HL-60/S4 treated with retinoic acid at 250 ng/mL for 4 days and 3 days (cell line): ENCODE measurements at regions not wholly inside any gene's neighbourhood (a gene's known extent, or its start where the extent isn't known, plus 50 kb on each side); places are given as distances from the start of the nearest gene placed in this dataset.

Experiments
- in situ Hi-C: fragments of 300-500 bp; cut with MboI; formaldehyde crosslinking; loops from 2 replicates; pipeline ENCODE4 v1.7.0; 2022; ENCODE audit warnings: low sequenced_read_pairs

DNA sequence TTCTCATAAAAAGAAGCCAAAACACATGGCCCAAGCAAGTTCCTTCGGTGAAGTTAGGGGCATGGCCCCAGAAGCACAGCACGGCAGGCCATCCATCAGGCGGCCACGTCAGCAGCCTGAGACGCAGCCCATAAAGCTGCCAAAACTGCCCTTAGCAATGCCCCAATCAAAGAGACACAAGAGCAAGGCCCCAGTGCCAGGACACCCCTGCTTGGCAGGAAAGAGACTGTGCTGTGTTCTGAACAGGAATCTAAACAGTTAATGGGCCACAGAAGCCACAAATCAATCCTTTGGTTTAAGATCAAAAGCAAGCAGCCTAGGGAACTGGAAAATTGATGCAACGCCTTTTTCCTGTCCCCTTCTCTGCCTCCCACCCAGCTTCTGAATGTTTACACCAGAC, 497.0 kb upstream of the USP24 start:
- in situ Hi-C loops: no loop called here

DNA sequence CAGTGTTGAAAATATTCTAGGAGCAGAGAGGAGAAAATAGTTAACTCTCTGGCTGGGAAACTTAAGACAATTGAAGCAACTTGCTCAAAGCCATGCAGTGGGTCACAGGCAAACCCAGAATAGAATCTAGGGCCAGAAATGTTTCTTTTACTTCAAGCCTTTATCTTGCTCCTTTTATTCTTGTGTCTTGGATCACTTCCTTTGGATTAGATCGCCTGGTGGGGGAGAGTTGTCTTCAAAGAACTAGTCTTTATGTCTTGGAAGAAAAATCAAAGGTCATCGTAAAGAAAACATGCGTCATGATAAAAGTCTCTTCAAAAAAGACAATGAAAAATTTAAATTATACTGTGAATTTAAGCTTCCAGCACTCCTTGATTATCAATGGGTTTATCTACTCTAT, 493.6 kb upstream of the USP24 start:
- in situ Hi-C loops: no loop called here

DNA sequence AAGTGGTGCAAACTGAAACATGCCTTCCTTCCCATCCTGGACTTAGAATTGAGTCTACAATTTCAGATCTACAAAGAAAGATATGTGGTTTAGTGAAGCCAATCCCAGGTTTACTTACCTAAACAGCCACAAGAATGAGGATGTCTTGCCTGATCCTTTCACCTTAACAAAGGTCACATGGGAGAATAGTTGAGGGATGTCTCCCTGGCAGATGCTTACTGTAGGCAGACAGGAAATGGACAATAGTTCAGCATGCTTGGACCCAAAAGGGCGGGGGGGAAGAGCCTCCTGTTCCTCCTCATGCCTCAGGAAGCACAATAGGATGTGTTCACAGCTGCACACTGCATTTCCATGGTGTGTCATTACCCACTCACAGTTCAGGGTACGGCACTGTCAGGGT, 492.7 kb upstream of the USP24 start:
- in situ Hi-C loops: no loop called here

DNA sequence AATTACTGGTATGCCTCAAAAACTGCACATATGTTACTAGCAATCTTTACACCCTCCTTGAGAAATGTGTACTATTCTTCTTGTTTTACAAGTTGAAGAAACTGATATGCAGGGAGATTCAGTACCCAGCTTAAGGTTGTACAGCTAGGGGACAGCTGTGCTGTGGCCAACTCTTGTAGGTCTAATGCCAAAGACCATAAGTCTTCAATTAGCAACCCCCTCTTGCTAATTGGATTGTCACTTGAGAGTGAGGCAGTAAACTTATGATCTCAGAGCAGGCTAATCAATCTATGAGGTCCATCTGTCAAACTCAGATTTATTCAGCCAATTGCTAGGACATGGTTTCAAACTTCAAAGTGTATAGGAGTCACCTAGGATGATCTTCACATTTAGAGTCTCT, 492.0 kb upstream of the USP24 start:
- in situ Hi-C loops: no loop called here

DNA sequence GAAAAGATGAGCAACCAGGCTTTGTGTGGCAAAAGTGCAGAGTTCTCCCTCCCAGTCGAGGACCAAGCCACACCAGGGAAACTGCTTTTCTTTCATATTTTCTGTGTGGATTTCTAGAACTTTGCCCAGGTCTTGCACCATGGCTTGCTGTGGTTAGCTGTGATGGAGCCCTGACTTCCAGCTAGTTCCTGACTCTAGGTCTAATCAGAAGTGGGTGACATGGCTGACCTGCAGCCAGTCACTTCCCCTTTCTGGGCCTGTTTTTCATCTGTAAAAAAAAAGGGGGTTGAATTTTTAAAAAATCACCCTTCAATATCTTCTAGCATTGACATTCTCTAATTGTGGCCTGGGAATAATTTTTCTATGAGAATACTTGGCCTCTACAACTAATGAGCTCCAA, 491.2 kb upstream of the USP24 start:
- in situ Hi-C loops: no loop called here

DNA sequence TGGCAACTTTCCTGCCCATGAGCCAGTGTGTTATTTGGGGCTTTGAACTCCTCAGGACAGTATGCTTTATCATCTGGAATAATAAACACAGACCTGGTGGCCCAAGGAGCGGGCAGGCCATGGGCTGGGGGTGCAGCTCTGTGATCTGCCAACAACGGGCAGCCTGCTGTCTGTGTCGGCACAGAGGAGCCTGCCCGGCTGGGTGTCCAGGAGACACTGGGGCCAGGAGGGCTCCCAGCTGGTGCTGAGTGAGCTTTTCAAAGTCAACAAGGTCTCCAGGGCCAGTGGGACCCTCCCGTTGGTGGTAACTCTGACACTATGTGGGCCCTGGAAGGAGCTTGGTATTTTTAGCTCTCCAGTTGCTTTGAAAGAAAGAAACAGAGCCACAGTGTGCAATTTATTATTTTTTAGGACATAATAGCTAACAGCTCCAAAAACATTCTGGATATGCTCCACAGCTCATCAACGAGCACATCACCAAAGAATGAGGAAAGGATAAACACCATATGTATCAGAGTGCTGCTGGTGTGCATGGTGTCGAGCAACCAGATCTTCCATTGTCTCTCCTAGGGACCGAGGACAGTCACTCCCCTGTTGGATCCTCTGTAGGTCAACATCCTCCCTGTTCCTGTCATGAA, 488.7 kb upstream of the USP24 start:
- in situ Hi-C loops: no loop called here

DNA sequence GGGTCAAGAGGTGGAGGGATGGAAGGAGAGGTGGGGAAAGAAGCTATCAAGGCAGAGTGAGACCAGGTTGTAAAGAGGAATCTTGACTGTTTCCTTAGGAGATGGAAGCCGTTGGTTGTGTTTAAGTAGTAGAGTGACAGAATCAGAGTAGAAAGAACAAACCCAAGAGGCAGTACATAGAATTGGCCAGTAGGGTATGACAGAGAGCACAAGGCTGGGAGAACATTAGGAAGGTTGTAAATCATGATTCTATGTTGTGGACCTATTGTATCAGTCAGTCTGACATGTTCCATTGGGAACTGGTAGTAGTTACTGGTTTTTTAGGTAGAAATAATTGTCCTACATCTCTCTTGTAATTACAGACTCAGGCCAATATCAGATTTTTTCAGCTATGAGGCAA, 486.9 kb upstream of the USP24 start:
- in situ Hi-C loops: no loop called here

DNA sequence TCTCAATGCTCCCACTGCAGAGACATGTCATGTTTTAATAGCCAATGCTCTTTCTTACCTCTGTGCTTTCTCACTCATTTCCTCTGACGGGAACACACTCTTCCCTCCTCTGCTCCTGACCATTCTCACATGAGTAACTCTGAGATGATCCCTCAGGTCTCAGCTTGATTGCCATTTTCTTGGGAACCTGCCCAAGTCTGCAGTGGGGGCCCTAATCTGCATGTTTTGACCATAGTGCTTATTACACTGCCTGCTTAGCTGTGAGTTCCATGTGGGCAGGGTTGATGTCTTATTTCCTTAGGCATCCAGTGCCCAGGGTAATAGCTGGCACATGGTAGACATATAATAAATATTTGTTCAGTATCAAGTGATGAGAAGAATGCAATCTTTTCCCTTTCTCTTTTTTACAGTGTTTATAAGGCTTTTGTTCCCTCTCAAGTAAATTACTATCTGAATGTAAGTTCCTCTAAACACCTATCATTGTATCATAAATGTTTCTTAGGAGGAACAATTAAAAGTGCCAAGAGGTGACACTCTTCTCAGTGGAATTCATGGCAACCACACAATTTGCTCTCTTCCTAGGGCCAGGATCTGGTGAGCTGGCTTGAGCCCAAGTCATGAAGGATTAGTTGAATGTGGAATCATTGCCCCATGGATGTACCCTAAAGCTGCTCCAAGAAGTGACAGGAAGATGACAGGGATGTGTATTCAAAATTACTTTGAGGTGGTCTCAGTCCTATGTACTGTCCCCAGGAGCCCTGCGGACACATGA, 485.4 kb upstream of the USP24 start:
- in situ Hi-C loops: no loop called here

DNA sequence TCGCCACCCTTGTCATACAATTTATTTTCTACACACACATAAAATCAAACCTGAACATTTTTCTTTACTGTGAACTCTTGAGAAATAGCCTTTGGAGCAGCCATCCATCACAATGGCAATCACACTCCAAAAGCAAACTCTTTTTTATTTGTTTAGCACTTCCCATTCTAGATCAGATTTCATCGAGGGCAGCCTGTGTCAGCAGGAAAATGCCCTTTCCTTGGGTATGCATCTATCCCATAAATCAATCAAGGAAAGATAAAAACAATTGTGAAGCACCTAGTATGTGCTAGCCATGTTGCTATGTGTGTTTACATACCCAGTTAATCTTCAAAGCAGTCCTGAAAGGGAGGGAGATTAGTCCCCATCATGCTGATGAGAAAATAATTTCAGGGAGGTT, 484.1 kb upstream of the USP24 start:
- in situ Hi-C loops: no loop called here

DNA sequence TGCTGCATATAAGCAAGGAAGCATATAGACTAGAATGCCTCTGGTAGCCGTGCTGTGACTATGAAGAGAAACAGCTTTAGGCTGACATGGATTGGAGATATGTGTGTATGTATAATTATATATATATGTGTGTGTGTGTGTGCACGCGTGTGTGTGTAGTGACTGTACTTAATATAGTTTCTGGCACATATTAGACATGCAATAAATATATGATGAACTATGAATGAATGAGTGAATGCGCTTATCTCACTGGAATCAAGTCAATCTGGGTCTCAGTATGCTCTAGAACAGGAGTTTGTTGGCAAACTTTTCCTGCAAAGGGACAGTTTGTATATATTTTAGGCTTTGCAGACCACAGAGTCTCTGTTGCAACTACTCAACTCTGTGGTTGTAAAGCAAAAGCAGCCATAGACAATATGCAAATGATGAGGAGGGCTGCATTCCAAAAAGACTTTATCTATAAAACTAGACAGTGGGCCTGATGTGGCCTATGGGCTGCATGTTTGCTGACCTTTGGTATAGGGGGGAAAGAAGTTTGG, 482.9 kb upstream of the USP24 start:
- in situ Hi-C loops: no loop called here

DNA sequence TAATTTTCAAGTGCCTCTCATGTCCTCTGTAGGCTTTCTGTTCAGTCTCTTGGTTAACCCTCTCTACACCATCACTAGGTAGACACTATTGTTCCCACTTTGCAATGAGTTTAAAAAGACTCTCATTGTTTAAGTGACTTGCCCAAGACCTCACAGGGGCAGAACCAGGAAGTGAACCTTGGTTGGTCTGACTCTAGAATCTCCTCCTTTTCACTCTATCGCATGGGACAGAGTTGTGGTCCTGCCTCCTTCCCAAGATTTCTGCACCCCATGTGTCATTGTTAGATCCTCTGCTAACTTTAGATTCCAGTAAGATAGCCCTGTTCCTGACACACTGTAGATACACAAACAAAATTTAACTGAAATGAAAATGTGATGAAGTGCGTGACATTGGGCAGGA, 481.7 kb upstream of the USP24 start:
- in situ Hi-C loops: no loop called here

DNA sequence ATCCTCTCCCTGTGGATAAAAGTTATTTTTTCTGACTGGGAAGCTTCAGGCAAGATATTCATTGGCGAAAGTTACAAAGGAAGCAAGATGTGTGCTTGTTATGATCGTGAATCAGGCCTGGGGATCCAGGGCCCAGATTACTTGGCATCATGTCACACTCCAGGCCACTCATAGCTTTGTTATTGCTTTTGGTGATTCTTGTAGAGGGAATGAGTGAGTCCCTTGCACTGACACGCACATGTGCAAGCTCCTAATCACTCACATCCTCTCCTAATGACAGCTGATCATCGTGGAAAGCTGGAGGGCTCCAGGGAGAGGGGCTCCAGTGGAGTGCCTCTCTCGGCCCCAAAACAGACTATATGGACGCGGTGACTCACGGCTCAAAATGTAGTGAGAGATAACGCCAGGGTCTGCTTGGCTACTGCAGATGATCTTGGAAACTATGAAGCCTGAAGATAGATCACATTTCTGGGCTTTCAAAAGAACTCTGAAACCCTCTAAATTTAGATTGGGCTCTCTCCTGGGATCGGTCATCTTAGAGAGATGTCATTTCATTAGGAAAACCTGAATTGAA, 481.1 kb upstream of the USP24 start:
- in situ Hi-C loops: no loop called here

DNA sequence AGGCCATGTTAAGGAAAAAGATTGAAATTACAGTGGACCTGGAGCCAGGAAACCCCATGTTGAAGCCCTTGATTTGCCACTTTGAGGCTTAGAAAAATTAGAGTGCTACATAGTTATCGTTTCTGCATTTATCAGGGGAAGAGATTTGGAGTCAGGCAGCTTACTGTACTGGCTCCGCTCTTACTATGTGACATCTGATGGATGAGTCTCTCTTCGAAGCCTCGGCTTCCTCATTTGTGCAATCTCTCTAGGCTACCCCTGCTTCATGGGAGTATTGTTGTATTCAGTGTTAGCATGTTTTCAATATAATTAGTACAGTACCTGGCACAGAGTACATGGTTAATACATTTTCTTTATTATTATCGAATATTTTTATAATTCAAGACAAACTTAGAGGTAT, 480.4 kb upstream of the USP24 start:
- in situ Hi-C loops: no loop called here

DNA sequence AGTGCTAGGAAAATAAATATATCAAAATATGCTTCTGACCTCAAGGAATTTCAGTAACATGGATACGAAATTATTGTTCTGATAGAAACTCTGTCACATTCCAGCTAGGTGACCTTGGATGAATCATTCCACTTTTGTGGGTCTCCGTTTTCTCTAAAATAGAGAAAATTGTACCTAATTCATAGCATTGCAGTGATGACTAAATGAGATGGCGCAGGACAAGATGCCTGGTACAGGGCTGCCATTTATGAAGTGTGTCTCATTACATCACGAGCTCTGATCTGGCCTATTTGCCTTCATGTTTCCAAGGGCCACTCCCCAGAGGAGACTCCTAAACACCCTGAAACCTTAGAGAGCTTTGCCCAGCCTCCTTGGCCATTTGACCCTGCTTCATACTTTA, 480.0 kb upstream of the USP24 start:
- in situ Hi-C loops: no loop called here

DNA sequence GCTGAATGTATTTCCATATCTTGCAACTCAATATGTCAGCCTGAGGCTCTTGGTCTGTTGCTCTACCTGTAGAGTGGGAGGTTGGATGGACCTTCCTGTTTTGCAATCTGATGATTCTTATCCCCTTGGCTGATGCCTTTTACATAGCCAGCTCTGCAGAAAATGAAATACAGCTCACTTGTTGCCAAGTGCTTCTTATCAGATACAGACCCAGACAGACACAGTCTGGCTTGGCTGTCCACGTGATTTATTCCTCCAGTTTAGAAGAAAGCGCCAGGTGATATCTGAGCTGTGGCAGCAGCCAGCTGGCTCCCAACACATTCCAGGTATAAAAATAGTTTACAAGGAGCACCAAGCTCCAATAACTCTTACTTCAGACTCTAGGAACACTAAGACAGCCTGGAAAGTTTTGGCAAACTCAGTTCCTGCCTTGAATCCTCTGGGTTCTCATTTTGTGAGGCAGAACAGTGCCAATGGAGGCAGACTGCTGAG, 479.2 kb upstream of the USP24 start:
- in situ Hi-C loops: no loop called here

DNA sequence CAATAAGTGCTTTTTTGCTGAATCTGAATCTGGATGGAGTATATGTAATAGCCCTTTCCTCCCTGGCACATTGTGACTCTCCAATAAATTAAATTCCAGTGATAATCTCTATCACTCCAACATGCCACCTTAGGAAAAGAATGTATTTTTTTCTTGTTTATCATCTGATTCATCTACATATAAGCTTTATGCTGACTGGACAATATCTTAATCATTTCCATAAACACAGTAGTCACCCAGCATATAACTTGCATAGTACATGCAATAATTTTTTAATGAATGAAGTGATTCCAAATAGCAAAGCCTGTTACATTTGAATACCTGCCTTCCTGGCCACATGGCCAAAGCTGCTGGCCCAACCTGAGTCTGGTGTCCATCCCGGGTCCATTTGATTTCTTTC, 477.6 kb upstream of the USP24 start:
- in situ Hi-C loops: no loop called here

DNA sequence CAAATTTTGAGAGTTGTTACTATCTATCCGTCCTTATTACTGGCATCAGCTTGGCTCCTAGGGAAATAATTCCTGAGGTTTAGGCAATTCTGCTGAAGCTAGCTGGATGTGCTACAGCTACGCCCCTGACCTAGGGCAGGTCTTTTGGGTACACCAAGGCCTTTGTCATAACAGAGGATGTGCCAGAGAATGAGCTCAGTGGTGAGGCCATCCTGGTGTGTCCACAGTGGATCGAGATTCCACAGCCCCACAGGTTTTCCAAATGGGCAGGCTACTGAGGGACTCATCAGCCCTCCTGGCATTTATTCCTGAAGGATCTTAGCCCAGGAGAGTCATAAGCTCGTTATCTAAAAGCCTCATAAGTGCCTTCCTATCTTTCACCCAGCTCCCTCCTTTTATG, 475.2 kb upstream of the USP24 start:
- in situ Hi-C loops: no loop called here

DNA sequence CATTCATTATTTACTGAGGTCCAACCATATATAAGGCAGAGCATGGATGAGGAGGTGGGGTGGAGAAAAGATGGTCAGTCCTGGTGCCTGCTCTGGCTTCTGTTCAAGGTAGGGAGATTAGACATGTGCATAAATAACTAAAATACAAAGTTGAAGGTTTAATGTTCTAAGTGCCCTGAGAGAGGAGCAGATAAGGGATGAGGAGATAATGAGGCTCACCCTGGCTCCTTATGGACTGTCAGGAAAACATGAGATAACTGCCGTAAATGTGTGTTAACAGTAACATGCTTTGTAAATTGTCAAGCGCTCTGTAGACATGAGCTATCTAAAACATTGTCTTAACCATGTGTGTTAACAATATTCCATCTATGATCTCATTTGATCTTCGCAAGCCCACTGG, 474.6 kb upstream of the USP24 start:
- in situ Hi-C loops: no loop called here

DNA sequence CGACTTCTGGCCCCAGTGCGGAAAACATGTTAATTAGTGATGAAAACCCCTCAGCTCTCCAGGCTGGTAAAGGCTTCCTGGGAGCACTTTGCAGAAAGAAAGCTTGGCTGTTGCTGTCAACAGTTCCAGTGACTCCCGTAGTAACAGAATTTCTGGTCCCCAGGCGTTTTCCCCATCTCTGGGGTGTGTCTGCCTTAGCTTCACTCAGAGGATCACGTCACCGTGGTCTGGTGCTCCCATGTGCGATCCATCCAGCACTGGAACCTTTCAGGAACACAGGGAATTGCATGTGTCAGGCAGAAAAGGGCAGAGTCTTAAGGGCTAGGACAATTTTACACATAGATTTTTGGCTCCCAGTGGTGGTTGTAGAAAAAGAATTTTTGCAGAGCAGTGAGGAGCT, 470.4 kb upstream of the USP24 start:
- in situ Hi-C loops: no loop called here

DNA sequence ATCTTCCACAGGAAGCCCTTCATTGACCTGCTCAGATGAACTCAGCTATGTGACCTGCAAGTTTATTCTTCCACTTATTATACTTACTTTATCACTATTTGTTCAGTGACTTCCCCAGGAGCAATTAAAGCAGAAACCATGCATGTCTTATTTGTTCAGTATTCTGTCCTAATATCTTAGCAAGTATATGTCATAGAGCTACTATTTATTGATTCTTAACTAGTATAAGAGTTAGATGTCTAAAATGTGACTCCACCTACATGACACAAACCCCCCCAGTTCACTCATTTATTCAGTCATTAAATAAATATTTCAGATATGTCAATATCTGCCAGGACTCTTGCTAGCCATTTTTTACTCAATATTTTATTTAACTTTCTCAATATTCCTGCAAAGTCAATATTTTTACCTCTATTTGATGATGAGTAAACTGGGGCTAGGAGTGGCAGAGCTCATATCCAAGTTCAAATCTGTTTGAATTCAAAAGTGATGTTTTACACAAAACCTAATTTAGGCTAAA, 469.0 kb upstream of the USP24 start:
- in situ Hi-C loops: no loop called here

DNA sequence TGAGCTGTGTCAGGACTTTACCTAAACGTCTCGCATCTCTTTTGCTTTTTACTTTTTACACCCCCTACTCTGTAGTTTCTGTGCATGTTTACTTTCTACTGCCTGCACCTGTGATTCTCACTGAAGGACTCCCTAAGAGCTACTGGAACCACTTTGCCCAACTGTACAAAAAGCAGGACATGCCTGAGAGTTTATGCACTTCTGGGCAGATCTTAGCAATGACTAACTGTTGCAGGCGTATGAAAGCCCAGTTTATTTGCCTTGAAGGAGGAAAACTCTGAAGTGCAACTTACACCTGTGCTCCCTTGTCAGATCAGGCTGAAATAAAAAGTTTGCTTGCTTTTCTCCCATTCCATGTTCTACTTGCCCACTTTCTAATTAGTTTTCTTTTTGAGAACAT, 467.0 kb upstream of the USP24 start:
- in situ Hi-C loops: no loop called here

DNA sequence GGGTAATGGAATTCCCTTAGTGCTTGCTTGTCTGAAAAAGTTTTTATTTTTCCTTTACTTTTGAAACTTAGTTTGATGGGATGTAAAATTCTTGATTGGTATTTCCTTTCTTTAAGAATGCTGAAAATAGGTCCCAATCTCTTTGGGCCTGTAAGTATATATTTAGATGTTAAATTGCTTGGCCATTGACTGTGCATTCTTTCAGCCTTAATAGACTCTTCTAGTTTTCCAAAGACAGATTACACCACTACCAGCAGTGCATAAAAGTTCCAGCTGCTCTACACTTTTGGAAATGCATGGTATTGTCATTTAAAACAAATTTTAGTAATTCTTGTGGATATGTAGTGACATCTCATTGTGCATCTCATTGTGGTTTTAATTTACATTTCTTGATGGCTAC, 464.8 kb upstream of the USP24 start:
- in situ Hi-C loops: no loop called here
